Tibial nerve (tissue), 4 donors: ENCODE measurements at regions not wholly inside any gene's neighbourhood (a gene's known extent, or its start where the extent isn't known, plus 50 kb on each side); places are given as distances from the start of the nearest gene placed in this dataset.

Experiments
- EP300 ChIP-seq, 2 donors: sonication (generic); formaldehyde crosslinking; IDR thresholded peaks; one replicate each; pipeline ENCODE4 v1.6.1; 2017; ENCODE audit warnings: antibody characterized with exemption in 2 of 2, mild to moderate bottlenecking in 1 of 2
- POLR2A ChIP-seq, 2 donors: fragments of 450-650 bp; IDR thresholded peaks; one replicate each; pipeline ENCODE4 v1.6.1; 2017; ENCODE audit warnings: antibody characterized with exemption in 2 of 2, mild to moderate bottlenecking in 2 of 2, moderate library complexity in 2 of 2
- TF ChIP-seq, protein P1 (sequence below), 5 experiments: fragments of 200-600 bp in 3 of 5; fragments of 450-650 bp in 2 of 5; sonication (generic) in 3 of 5; IDR thresholded peaks; one replicate each; pipeline ENCODE4 v1.5.1; 2016 to 2019; ENCODE audit warnings: antibody characterized with exemption in 5 of 5, mild to moderate bottlenecking in 3 of 5, moderate library complexity in 2 of 5

- TF ChIP-seq, protein P1, sequence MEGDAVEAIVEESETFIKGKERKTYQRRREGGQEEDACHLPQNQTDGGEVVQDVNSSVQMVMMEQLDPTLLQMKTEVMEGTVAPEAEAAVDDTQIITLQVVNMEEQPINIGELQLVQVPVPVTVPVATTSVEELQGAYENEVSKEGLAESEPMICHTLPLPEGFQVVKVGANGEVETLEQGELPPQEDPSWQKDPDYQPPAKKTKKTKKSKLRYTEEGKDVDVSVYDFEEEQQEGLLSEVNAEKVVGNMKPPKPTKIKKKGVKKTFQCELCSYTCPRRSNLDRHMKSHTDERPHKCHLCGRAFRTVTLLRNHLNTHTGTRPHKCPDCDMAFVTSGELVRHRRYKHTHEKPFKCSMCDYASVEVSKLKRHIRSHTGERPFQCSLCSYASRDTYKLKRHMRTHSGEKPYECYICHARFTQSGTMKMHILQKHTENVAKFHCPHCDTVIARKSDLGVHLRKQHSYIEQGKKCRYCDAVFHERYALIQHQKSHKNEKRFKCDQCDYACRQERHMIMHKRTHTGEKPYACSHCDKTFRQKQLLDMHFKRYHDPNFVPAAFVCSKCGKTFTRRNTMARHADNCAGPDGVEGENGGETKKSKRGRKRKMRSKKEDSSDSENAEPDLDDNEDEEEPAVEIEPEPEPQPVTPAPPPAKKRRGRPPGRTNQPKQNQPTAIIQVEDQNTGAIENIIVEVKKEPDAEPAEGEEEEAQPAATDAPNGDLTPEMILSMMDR (IDR thresholded peaks at IDR 0.05): no peak
- TF ChIP-seq EP300 (IDR thresholded peaks at IDR 0.05) (no peak), POLR2A (IDR thresholded peaks at IDR 0.05) (no peak)
Measured at GRCh38 chr5:173834071-173834771, 53.9 kb upstream of the CPEB4 start.
